Psoas muscle (tissue), 7 donors: ENCODE measurements at regions not wholly inside any gene's neighbourhood (a gene's known extent, or its start where the extent isn't known, plus 50 kb on each side); places are given as distances from the start of the nearest gene placed in this dataset.

Experiments used
- ATAC-seq, 4 donors: fragments of 200-7000 bp; cut with Tn5 transposase; one replicate each; pipeline ENCODE4 v1.9.1; 2020; ENCODE audit warnings: moderate library complexity in 3 of 4, mild to moderate bottlenecking in 2 of 4
- DNase-seq, 2 donors: peaks; one replicate each; pipeline ENCODE4 v3.0.0-alpha.2; 2020
- H3K27ac ChIP-seq: fragments of 200-600 bp; one replicate; pipeline ENCODE4 v1.8.0; 2022
- H3K27me3 ChIP-seq, 3 donors: fragments of 200-600 bp in 1 of 3; one replicate each; pipeline versions ENCODE4 v1.6.1 to v1.8.0; 2013 to 2022; ENCODE audit warnings: low read length in 2 of 3, mild to moderate bottlenecking in 2 of 3, moderate library complexity in 1 of 3; ENCODE audit not compliant: insufficient read depth in 3 of 3
- H3K36me3 ChIP-seq, 2 donors: fragments of 200-600 bp in 1 of 2; one replicate each; pipeline versions ENCODE4 v1.6.1 to v1.8.0; 2013 to 2022; ENCODE audit warnings: low read depth in 1 of 2, mild to moderate bottlenecking in 1 of 2, moderate library complexity in 1 of 2; ENCODE audit not compliant: insufficient read depth in 1 of 2
- H3K4me1 ChIP-seq: fragments of 200-600 bp; one replicate; pipeline ENCODE4 v1.8.0; 2022
- H3K4me3 ChIP-seq: fragments of 200-600 bp; one replicate; pipeline ENCODE4 v1.8.0; 2022; ENCODE audit warnings: mild to moderate bottlenecking
- H3K9me3 ChIP-seq: fragments of 200-600 bp; one replicate; pipeline ENCODE4 v1.8.0; 2022
- CTCF ChIP-seq: fragments of 200-600 bp; IDR thresholded peaks from one replicate; pipeline ENCODE4 v1.8.0; 2022; ENCODE audit warnings: antibody characterized with exemption
- WGBS, 3 donors: extraction: QIAGEN DNeasy Blood & Tissue Kit; methylation state at CpG; one replicate each; pipeline versions ENCODE4 v1.1.6 to v1.1.7; 2013; 5-methylcytosine and 5-hydroxymethylcytosine counted together
- intact Hi-C, 2 donors: fragments of 100-400 bp; cut with DNase I; formaldehyde crosslinking; loops; one replicate each; pipeline versions ENCODE4 v1.11.0 to v1.14.2; 2022
- donor health status: healthy with polysubstance abuse.
- donor health status: DM: no; HTN: no; CAD: no; lungs with moderate emphysema.
- donor health status: Bipolar disorder and iron deficiency.
- donor health status: healthy.
- donor health status: DM: yes; HTN: yes; CAD: no.
- donor health status: DM: no; HTN: no; CAD: no.
- donor health status: DM: yes; HTN: yes; CAD: no.

- DNase-seq = no peak
- ATAC-seq = no peak
- Histone ChIP-seq H3K27ac (no peak overlapping the region), H3K4me1 (no peaks in the 10 kb centered on the region), H3K4me3 (no peak overlapping the region), H3K9me3 (no peaks in the 10 kb centered on the region), H3K27me3 (no peaks in the 10 kb centered on the region), H3K36me3 (no peaks in the 10 kb centered on the region)
- intact Hi-C loops = no loop called here
- no peak for TF ChIP-seq CTCF
Observed at GRCh38 chr5:60445427-60445826, 254.5 kb downstream of the DEPDC1B start.

- intact Hi-C loops = no loop called here
- Histone ChIP-seq H3K27me3 (no peaks in the 10 kb centered on the region), H3K27ac (no peak overlapping the region), H3K4me1 (no peaks in the 10 kb centered on the region), H3K36me3 (no peaks in the 10 kb centered on the region), H3K4me3 (no peak overlapping the region), H3K9me3 (no peaks in the 10 kb centered on the region)
- no peak for ATAC-seq
- 52 to 63% (median 54%) methylated on average over 5 of the region's 5 CpGs for WGBS, 3 donors
- no peak for TF ChIP-seq CTCF
- no peak for DNase-seq
Observed at GRCh38 chr5:60444661-60445360, 255.2 kb downstream of the DEPDC1B start.

GRCh38 chr5:60439552-60439951 is 260.4 kb downstream of the DEPDC1B start:
- Histone ChIP-seq H3K4me3 (no peak overlapping the region), H3K9me3 (no peaks in the 10 kb centered on the region), H3K27ac (no peak overlapping the region), H3K36me3 (no peaks in the 10 kb centered on the region), H3K4me1 (no peaks in the 10 kb centered on the region), H3K27me3 (no peaks in the 10 kb centered on the region)
- no peak for ATAC-seq
- 90 to 100% (median 92%) methylated on average over 1 of the region's 1 CpG for WGBS, 3 donors
- intact Hi-C loops = no loop called here
- DNase-seq = no peak
- TF ChIP-seq CTCF = no peak

- H3K4me1 ChIP-seq = no peaks in the 10 kb centered on the region
- H3K4me3 ChIP-seq = no peak overlapping the region
- H3K27me3 ChIP-seq = no peaks in the 10 kb centered on the region
- ATAC-seq (no peak), DNase-seq (no peak)
- no peak overlapping the region for H3K27ac ChIP-seq
- no peaks in the 10 kb centered on the region for H3K9me3 ChIP-seq
- intact Hi-C loops = no loop called here
- TF ChIP-seq CTCF = no peak
- no peaks in the 10 kb centered on the region for H3K36me3 ChIP-seq
Observed at GRCh38 chr5:60437308-60437707, 262.7 kb downstream of the DEPDC1B start.

GRCh38 chr5:60436518-60436917 is 263.4 kb downstream of the DEPDC1B start:
- Histone ChIP-seq H3K4me1 (no peaks in the 10 kb centered on the region), H3K27ac (no peak overlapping the region), H3K4me3 (no peak overlapping the region), H3K36me3 (no peaks in the 10 kb centered on the region), H3K9me3 (no peaks in the 10 kb centered on the region), H3K27me3 (no peaks in the 10 kb centered on the region)
- intact Hi-C loops = no loop called here
- ATAC-seq (no peak), DNase-seq (no peak)
- WGBS, 3 donors = 27 to 48% (median 27%) methylated on average over 2 of the region's 2 CpGs
- no peak for TF ChIP-seq CTCF
